HG02763 (cell line): ENCODE measurements at regions not wholly inside any gene's neighbourhood (a gene's known extent, or its start where the extent isn't known, plus 50 kb on each side); places are given as distances from the start of the nearest gene placed in this dataset.
"Not testable (repeated sequence)": the region's sequence is repeated elsewhere in the genome, so short reads cannot be mapped to it uniquely, and the experiment has no call there.

Experiments used
- ATAC-seq: cut with Tn5 transposase; IDR thresholded peaks from one replicate; pipeline ENCODE4 v1.9.1; 2021; ENCODE audit warnings: mild to moderate bottlenecking, moderate library complexity; ENCODE audit not compliant: unreplicated experiment

- not testable (repeated sequence) for ATAC-seq
Measured at GRCh38 chr20:29411458-29411820, 1846.0 kb upstream of the DEFB115 start.

GRCh38 chr20:29419378-29419777 is 1838.1 kb upstream of the DEFB115 start:
- ATAC-seq: no peak

GRCh38 chr20:29427201-29428060 is 1830.0 kb upstream of the DEFB115 start:
- ATAC-seq: no peak

- no peak for ATAC-seq
Measured at GRCh38 chr20:29430531-29430930, 1826.9 kb upstream of the DEFB115 start.

GRCh38 chr20:29440721-29441120 is 1816.7 kb upstream of the DEFB115 start:
- not testable (repeated sequence) for ATAC-seq

- ATAC-seq: not testable (repeated sequence)
Measured at GRCh38 chr20:29443206-29443781, 1814.2 kb upstream of the DEFB115 start.

- peak; percentile 66 for ATAC-seq
Measured at GRCh38 chr20:29443819-29444218, 1813.6 kb upstream of the DEFB115 start.

GRCh38 chr20:29445050-29445907 is 1812.2 kb upstream of the DEFB115 start:
- ATAC-seq: peak; percentile 45

GRCh38 chr20:29447517-29448484 is 1809.7 kb upstream of the DEFB115 start:
- ATAC-seq: not testable (repeated sequence)

- no peak for ATAC-seq
Measured at GRCh38 chr20:29448806-29449470, 1808.5 kb upstream of the DEFB115 start.

- no peak for ATAC-seq
Measured at GRCh38 chr20:29452186-29452585, 1805.3 kb upstream of the DEFB115 start.

- not testable (repeated sequence) for ATAC-seq
Measured at GRCh38 chr20:29456987-29457693, 1800.3 kb upstream of the DEFB115 start.

GRCh38 chr20:29472606-29473005 is 1784.9 kb upstream of the DEFB115 start:
- ATAC-seq: no peak

- not testable (repeated sequence) for ATAC-seq
Measured at GRCh38 chr20:29492840-29493239, 1764.6 kb upstream of the DEFB115 start.

- ATAC-seq: not testable (repeated sequence)
Measured at GRCh38 chr20:29496767-29497166, 1760.7 kb upstream of the DEFB115 start.

- no peak for ATAC-seq
Measured at GRCh38 chr20:29497261-29497671, 1760.2 kb upstream of the DEFB115 start.

GRCh38 chr20:29497684-29498083 is 1759.8 kb upstream of the DEFB115 start:
- ATAC-seq: not testable (repeated sequence)

GRCh38 chr20:29500738-29501137 is 1756.7 kb upstream of the DEFB115 start:
- not testable (repeated sequence) for ATAC-seq

- not testable (repeated sequence) for ATAC-seq
Measured at GRCh38 chr20:29514634-29515033, 1742.8 kb upstream of the DEFB115 start.
